GM18499 (cell line): ENCODE measurements at regions not wholly inside any gene's neighbourhood (a gene's known extent, or its start where the extent isn't known, plus 50 kb on each side); places are given as distances from the start of the nearest gene placed in this dataset.
"Not testable (repeated sequence)": the region's sequence is repeated elsewhere in the genome, so short reads cannot be mapped to it uniquely, and the experiment has no call there.

Source experiments
- ATAC-seq: cut with Tn5 transposase; IDR thresholded peaks from one replicate; pipeline ENCODE4 v1.9.1; 2021; ENCODE audit warnings: moderate number of reproducible peaks; ENCODE audit not compliant: insufficient read depth, unreplicated experiment

DNA sequence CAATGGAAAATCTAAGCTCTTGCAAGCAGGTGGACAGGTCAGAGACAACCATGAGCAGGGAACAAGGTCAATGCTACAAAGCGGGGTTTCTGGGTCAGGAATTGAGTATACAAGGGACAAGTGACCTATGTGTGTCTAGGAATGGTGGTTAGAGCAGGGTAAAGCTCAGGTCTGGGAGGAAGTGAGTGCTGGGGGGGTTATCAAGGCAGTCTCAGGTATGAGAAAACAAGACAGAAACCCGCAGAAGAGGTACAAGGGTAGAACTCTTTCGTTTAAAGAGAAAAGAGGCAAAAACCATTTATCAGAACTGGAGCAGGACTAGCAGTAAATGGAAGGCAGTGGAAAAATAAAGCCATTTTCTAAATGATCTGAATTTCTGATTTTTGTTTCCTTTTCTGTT, 298.4 kb downstream of the ALDH8A1 start:
- ATAC-seq, result no peak

DNA sequence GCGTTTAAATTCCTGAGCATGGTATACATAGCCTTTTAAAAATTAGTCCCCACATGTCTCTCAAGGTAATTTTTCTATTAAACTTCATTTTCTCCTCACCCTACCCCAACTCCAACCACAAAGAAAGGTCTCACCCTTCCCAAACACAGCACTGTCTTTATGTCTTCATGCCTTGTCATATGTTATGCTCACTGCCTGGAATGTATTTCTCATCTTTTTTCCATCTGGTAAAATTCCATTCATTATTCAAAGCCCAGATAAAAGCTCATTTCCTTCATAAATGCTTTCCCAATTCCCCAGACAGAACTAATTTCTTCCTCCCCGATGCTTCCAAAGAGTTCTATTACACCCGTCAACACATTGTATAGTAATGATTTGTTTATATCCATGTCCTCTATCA, 302.0 kb downstream of the ALDH8A1 start:
- ATAC-seq, result no peak

DNA sequence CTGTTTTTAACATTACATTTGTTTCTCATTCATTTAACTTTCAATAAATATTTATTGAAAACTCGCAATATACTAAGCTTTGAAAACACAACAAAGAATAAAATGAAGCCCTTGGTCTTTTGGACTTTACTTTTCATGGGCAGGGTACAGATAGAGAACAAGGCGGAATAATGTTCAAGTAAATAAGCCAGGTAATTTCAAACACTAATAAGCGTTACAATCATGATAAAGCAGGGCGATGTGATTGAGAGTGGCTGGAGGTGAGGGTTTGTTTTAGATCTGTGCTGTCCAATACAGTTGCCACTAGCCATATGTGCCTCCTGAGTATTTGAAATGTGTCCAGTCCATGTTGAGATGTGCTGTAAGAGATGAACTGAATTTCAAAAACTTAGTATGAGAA, 307.1 kb downstream of the ALDH8A1 start:
- ATAC-seq, result no peak

GRCh38 chr6:134642279-134642678, 307.6 kb downstream of the ALDH8A1 start:
- no peak for ATAC-seq

DNA sequence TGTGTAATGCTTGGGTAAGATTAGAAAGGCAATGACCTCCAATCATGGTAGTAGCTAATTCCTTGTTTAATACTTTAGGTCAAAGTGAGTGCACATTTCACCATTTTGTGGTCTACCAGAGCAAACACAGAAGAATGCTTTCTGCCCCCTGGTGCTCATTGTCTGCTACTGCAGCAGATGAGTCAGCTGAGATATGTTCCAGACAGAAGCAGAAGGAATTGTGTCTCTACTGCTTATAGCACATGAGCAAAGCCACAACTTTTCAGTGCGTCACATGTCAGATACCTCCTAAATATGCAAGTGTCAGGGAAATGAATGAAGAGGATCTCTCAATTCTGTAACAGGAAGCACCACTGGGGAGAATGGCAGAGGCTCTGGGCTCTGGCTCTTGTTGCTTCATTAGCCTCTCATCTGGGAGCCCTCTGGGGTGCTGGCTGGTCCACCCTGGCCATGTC, 308.9 kb downstream of the ALDH8A1 start:
- ATAC-seq, result no peak

GRCh38 chr6:134640229-134640628, 309.7 kb downstream of the ALDH8A1 start:
- no peak for ATAC-seq

- ATAC-seq, result no peak
These were observed 312.0 kb downstream of the ALDH8A1 start for GRCh38 chr6:134637847-134638437.

DNA sequence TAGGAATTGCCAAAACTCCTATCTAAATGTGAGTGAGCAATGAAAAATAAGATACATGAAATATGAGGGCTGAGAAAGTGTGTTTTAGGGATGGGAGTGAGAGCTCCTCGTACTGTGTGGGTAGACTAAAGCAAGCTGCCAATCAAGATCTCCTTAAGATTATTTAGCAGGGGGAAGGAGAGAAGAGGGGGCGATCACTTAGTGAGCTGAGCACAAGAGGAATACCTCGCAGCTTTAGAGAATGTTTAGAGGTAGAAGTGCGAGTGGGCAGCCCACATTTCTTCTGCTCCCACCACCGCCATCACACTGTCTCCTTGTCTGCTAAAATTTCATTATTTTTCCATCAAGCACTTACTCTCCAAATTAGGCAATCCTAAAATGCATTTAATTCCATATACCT, 312.6 kb downstream of the ALDH8A1 start:
- no peak for ATAC-seq

GRCh38 chr6:134636186-134636799, 313.6 kb downstream of the ALDH8A1 start:
- ATAC-seq, result no peak

- no peak for ATAC-seq
These were observed 314.9 kb downstream of the ALDH8A1 start for GRCh38 chr6:134634966-134635365.

DNA sequence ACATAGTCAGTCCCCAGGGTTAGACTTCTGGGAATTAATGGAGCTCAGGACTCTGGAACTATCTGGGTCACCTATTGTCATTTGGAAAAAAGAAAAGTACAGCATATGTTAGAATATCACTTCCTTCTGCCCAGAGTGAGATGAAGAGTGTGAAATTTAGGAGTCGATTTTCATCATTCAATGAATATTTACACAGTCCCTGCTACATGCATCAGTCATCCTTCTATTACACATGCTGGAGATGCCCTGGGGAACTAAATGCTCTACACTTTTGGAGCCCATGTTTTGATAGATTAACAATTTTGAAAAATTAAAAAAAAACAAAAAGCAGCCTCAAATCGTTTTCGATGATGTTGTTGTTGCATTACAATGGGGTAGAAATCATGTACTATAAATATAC, 315.4 kb downstream of the ALDH8A1 start:
- no peak for ATAC-seq

DNA sequence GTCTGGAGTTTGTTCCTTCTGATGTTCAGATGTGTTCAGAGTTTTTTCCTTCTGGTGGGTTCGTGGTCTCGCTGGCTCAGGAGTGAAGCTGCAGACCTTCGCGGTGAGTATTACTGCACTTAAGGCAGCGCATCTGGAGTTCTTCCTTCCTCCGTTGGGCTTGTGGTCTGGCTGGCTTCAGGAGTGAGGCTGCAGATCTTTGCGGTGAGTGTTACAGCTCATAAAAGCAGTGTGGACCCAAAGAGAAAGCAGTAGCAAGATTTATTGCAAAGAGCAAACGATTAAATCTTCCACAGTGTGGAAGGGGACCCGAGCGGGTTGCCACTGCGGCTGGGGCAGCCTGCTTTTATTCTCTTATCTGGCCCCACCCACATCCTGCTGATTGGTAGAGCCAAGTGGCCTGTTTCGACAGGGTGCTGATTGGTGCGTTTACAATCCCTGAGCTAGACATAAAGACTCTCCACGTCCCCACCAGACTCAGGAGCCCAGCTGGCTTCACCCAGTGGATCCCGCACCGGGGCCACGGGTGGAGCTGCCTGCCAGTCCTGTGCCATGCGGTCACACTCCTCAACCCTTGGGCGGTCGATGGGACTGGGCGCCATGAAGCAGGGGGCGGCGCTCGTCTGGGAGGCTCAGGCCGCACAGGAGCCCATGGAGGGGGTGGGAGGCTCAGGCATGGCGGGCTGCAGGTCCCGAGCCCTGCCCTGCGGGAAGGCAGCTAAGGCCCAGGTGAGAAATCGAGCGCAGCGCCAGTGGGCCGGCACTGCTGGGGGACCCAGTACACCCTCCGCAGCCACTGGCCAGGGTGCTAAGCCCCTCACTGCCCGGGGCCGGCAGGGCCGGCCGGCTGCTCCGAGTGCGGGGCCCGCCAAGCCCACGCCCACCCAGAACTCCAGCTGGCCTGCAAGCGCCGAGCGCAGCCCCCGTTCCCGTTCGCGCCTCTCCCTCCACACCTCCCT, 315.3 kb upstream of the SGK1 start:
- not testable (repeated sequence) for ATAC-seq

- no peak for ATAC-seq
These were observed 314.1 kb upstream of the SGK1 start for GRCh38 chr6:134632024-134632423.

GRCh38 chr6:134631398-134631924, 313.5 kb upstream of the SGK1 start:
- no peak for ATAC-seq

- no peak for ATAC-seq
These were observed 312.7 kb upstream of the SGK1 start for GRCh38 chr6:134630508-134631121.

- no peak for ATAC-seq
These were observed 310.2 kb upstream of the SGK1 start for GRCh38 chr6:134628154-134628553.

GRCh38 chr6:134627707-134628106, 309.8 kb upstream of the SGK1 start:
- no peak for ATAC-seq

GRCh38 chr6:134626589-134626988, 308.7 kb upstream of the SGK1 start:
- ATAC-seq, result no peak

DNA sequence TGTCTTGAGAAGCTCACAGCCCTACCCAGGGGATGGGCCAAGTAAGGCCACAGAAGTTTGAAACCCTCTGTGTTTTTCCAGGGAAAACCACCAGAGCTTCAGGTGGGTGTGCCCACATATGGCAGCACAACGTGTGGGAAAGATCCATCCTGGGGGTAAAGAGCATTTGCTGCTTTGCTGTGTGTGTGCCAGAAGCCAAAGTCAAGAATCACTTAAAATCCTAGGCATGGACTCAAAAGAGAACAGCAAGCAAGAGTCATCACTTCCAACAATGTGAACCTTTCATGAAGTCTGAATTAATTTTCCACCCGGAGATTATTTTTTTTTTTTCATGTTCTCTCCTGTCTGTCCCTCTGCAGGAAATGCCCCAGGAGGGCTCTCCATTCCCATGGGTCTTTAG, 308.2 kb upstream of the SGK1 start:
- ATAC-seq, result no peak

GRCh38 chr6:134624781-134625180, 306.9 kb upstream of the SGK1 start:
- ATAC-seq, result no peak

- ATAC-seq, result no peak
These were observed 305.5 kb upstream of the SGK1 start for GRCh38 chr6:134623401-134623800.
